Endothelial cell (in vitro differentiated cells): ENCODE measurements at regions not wholly inside any gene's neighbourhood (a gene's known extent, or its start where the extent isn't known, plus 50 kb on each side); places are given as distances from the start of the nearest gene placed in this dataset.
"Not testable (repeated sequence)": the region's sequence is repeated elsewhere in the genome, so short reads cannot be mapped to it uniquely, and the experiment has no call there.

Experiments used
- DNase-seq: peaks from one replicate; pipeline ENCODE4 v3.0.0; 2021; ENCODE audit warnings: low spot score
- H3K27ac Mint-ChIP-seq: one replicate; pipeline ENCODE4 v1.8.0; 2021; ENCODE audit warnings: mixed read lengths, inconsistent platforms; ENCODE audit not compliant: unreplicated experiment
- H3K27me3 Mint-ChIP-seq: one replicate; pipeline ENCODE4 v1.8.0; 2021; ENCODE audit warnings: mild to moderate bottlenecking, moderate library complexity, mixed read lengths, inconsistent platforms; ENCODE audit not compliant: unreplicated experiment
- H3K36me3 Mint-ChIP-seq: one replicate; pipeline ENCODE4 v1.8.0; 2021; ENCODE audit warnings: mild to moderate bottlenecking, low read depth, mixed read lengths, inconsistent platforms; ENCODE audit not compliant: unreplicated experiment
- H3K4me1 Mint-ChIP-seq: one replicate; pipeline ENCODE4 v1.8.0; 2021; ENCODE audit warnings: mild to moderate bottlenecking, mixed read lengths, inconsistent platforms; ENCODE audit not compliant: unreplicated experiment
- H3K4me3 Mint-ChIP-seq: one replicate; pipeline ENCODE4 v1.8.0; 2021; ENCODE audit warnings: mild to moderate bottlenecking, mixed read lengths, inconsistent platforms; ENCODE audit not compliant: unreplicated experiment
- H3K9me3 Mint-ChIP-seq: one replicate; pipeline ENCODE4 v1.8.0; 2021; ENCODE audit warnings: mixed read lengths, inconsistent platforms; ENCODE audit not compliant: unreplicated experiment
- CTCF ChIP-seq: fragments of 200-600 bp; sonication (generic); IDR thresholded peaks from one replicate; pipeline ENCODE4 v1.5.0; 2021; ENCODE audit warnings: antibody characterized with exemption; ENCODE audit not compliant: unreplicated experiment

GRCh38 chr4:131635191-131635590 is 1513.9 kb upstream of the PCDH10 start:
- H3K27ac Mint-ChIP-seq, result no peak overlapping the region
- no peaks in the 10 kb centered on the region for H3K4me1 Mint-ChIP-seq
- no peak for DNase-seq
- H3K36me3 Mint-ChIP-seq, result peaks cover 4% of the 10 kb centered on the region
- peaks cover 13% of the 10 kb centered on the region for H3K9me3 Mint-ChIP-seq
- TF ChIP-seq CTCF, result no peak
- peaks cover 4% of the 10 kb centered on the region for H3K27me3 Mint-ChIP-seq
- H3K4me3 Mint-ChIP-seq, result no peak overlapping the region

GRCh38 chr4:131638781-131639180 is 1510.3 kb upstream of the PCDH10 start:
- no peak overlapping the region for H3K4me3 Mint-ChIP-seq
- no peaks in the 10 kb centered on the region for H3K36me3 Mint-ChIP-seq
- H3K27me3 Mint-ChIP-seq, result no peaks in the 10 kb centered on the region
- H3K4me1 Mint-ChIP-seq, result no peaks in the 10 kb centered on the region
- H3K9me3 Mint-ChIP-seq, result no peaks in the 10 kb centered on the region
- DNase-seq, result no peak
- no peak overlapping the region for H3K27ac Mint-ChIP-seq
- TF ChIP-seq CTCF, result no peak

GRCh38 chr4:131644619-131645018 is 1504.5 kb upstream of the PCDH10 start:
- DNase-seq, result peak; percentile 26
- no peak overlapping the region for H3K27ac Mint-ChIP-seq
- no peaks in the 10 kb centered on the region for H3K9me3 Mint-ChIP-seq

GRCh38 chr4:131649227-131649626 is 1499.9 kb upstream of the PCDH10 start:
- Mint-ChIP-seq H3K9me3 (no peaks in the 10 kb centered on the region), H3K4me3 (no peak overlapping the region), H3K36me3 (no peaks in the 10 kb centered on the region), H3K27ac (no peak overlapping the region), H3K4me1 (no peaks in the 10 kb centered on the region), H3K27me3 (no peaks in the 10 kb centered on the region)
- no peak for TF ChIP-seq CTCF
- DNase-seq, result no peak

More at GRCh38 chr4:131644619-131645018, 1504.5 kb upstream of the PCDH10 start:
- no peak overlapping the region for H3K4me3 Mint-ChIP-seq
- no peaks in the 10 kb centered on the region for H3K4me1 Mint-ChIP-seq
- H3K36me3 Mint-ChIP-seq, result no peaks in the 10 kb centered on the region
- H3K27me3 Mint-ChIP-seq, result no peaks in the 10 kb centered on the region
- no peak for TF ChIP-seq CTCF

GRCh38 chr4:131650951-131651350 is 1498.1 kb upstream of the PCDH10 start:
- Mint-ChIP-seq H3K4me1 (no peaks in the 10 kb centered on the region), H3K27me3 (no peaks in the 10 kb centered on the region), H3K9me3 (no peaks in the 10 kb centered on the region), H3K27ac (no peak overlapping the region), H3K4me3 (no peak overlapping the region), H3K36me3 (no peaks in the 10 kb centered on the region)
- DNase-seq, result no peak
- TF ChIP-seq CTCF, result no peak

GRCh38 chr4:131683314-131683713 is 1465.8 kb upstream of the PCDH10 start:
- not testable (repeated sequence) for DNase-seq, H3K27ac Mint-ChIP-seq, H3K4me3 Mint-ChIP-seq, H3K27me3 Mint-ChIP-seq, H3K4me1 Mint-ChIP-seq, H3K36me3 Mint-ChIP-seq
- peaks cover 11% of the 10 kb centered on the region for H3K9me3 Mint-ChIP-seq
